K562 (cell line): ENCODE measurements at regions not wholly inside any gene's neighbourhood (a gene's known extent, or its start where the extent isn't known, plus 50 kb on each side); places are given as distances from the start of the nearest gene placed in this dataset.

ENCODE experiments used
- ATAC-seq: fragments of 200-7000 bp; cut with Tn5 transposase; 3 replicates; pipeline ENCODE4 v1.9.1; 2020; ENCODE audit warnings: moderate library complexity
- BruUV-seq: library from RNA; stranded (reverse); fragments of 400-500 nt; replicated peaks from 2 replicates; lab custom pipeline; 2021; lab: Mats Ljungman, UMichigan
- CTCF ChIA-PET: fragments of 300-600 bp; formaldehyde crosslinking; extraction: SDS; loops from one replicate; lab custom pipeline; 2021; ENCODE audit warnings: low intra/inter-chr PET ratio; lab: Yijun Ruan, JAX
- POLR2A ChIA-PET: fragments of 300-600, 350-650 bp; sonication (Branson Sonifier 250); formaldehyde crosslinking; extraction: SDS; loops from one replicate; lab custom pipeline; 2021; ENCODE audit warnings: antibody characterized with exemption, inconsistent platforms; lab: Yijun Ruan, JAX
- DNase-seq, 4 experiments: peaks; one replicate each; pipeline versions ENCODE4 v3.0.0 to v3.0.0-alpha.2; 2011 to 2018; ENCODE audit warnings: low spot score in 3 of 4, mixed read lengths in 3 of 4; ENCODE audit errors: extremely low read depth in 1 of 4
- FAIRE-seq: peaks from 2 replicates; lab custom pipeline; 2011; peaks lifted over from hg19 to GRCh38; lab: Jason Lieb, UNC
- H2AFZ ChIP-seq: 2 replicates; pipeline ENCODE4 v1.6.0; 2011; ENCODE audit warnings: low read depth, low read length, control low read depth, inconsistent platforms
- H3K27ac ChIP-seq: fragments of 200-600 bp; 3 replicates; pipeline ENCODE4 v1.8.0; 2011; ENCODE audit warnings: low read depth, mild to moderate bottlenecking, control low read depth, inconsistent platforms, low read length, moderate library complexity, mixed read lengths; ENCODE audit errors: extremely low read depth
- H3K27me3 ChIP-seq, 2 experiments: fragments of 300-600 bp in 1 of 2; 2 replicates in 1 of 2; 3 replicates in 1 of 2; pipeline versions ENCODE4 v1.6.0 to v1.8.0; 2011; ENCODE audit warnings: inconsistent platforms in 2 of 2, low read length in 2 of 2, mild to moderate bottlenecking in 1 of 2, mixed read lengths in 1 of 2, moderate library complexity in 1 of 2; ENCODE audit not compliant: control insufficient read depth in 2 of 2, insufficient read depth in 2 of 2
- H3K36me3 ChIP-seq: fragments of 300-600 bp; 3 replicates; pipeline ENCODE4 v1.8.0; 2011; ENCODE audit warnings: mild to moderate bottlenecking, low read length, inconsistent platforms; ENCODE audit not compliant: control insufficient read depth, insufficient read depth
- H3K4me1 ChIP-seq, 2 experiments: fragments of 200-600 bp in 1 of 2; replicated peaks in 1 of 2; 2 replicates in 1 of 2; 3 replicates in 1 of 2; pipeline versions ENCODE4 v1.5.1 to v1.8.0; 2011; ENCODE audit warnings: inconsistent platforms in 2 of 2, low read length in 2 of 2, mild to moderate bottlenecking in 1 of 2, mixed read lengths in 1 of 2, moderate library complexity in 1 of 2; ENCODE audit not compliant: control insufficient read depth in 2 of 2, insufficient read depth in 2 of 2
- H3K4me2 ChIP-seq: 2 replicates; pipeline ENCODE4 v1.6.1; 2011; ENCODE audit warnings: low read length, control low read depth, inconsistent platforms, mixed read lengths; ENCODE audit not compliant: insufficient read depth
- H3K4me3 ChIP-seq: fragments of 200-600 bp; sonication (generic), shearing (Covaris generic); 2 replicates; pipeline ENCODE4 v1.5.1; 2016; ENCODE audit warnings: control low read depth, inconsistent platforms
- H3K79me2 ChIP-seq: fragments of 200-600 bp; 3 replicates; pipeline ENCODE4 v1.8.0; 2011; ENCODE audit warnings: low read length, inconsistent platforms; ENCODE audit not compliant: control insufficient read depth, insufficient read depth
- H3K9ac ChIP-seq, 2 experiments: 2 replicates each; pipeline versions ENCODE4 v1.6.0 to v1.6.1; 2011; ENCODE audit warnings: low read depth in 2 of 2, low read length in 2 of 2, control low read depth in 1 of 2, inconsistent platforms in 1 of 2, mild to moderate bottlenecking in 1 of 2, mixed read lengths in 1 of 2; ENCODE audit not compliant: insufficient read depth in 1 of 2
- H3K9me1 ChIP-seq: one replicate; pipeline ENCODE4 v1.6.0; 2011; ENCODE audit warnings: inconsistent platforms, mild to moderate bottlenecking, low read length, moderate library complexity; ENCODE audit not compliant: control insufficient read depth, insufficient read depth
- H3K9me3 ChIP-seq: replicated peaks from 2 replicates; pipeline ENCODE4 v1.5.1; 2011; ENCODE audit warnings: low read depth, low read length, inconsistent platforms; ENCODE audit not compliant: control insufficient read depth, insufficient read depth
- H4K20me1 ChIP-seq: replicated peaks from 2 replicates; pipeline ENCODE4 v1.6.1; 2011; ENCODE audit warnings: low read length, inconsistent platforms, mixed read lengths; ENCODE audit not compliant: control insufficient read depth, insufficient read depth
- FIP1L1 ChIP-seq: fragments of 200-400 bp; formaldehyde crosslinking; IDR thresholded peaks from 2 replicates; pipeline ENCODE4 v1.6.1; 2018; ENCODE audit warnings: mild to moderate bottlenecking, low read depth, low read length; ENCODE audit not compliant: poor library complexity, severe bottlenecking
- GTF2A2 ChIP-seq: IDR thresholded peaks from 2 replicates; pipeline ENCODE4 v1.6.1; 2016; ENCODE audit warnings: mild to moderate bottlenecking, missing genetic modification characterization, missing compliant biosample characterization
- GTF2F1 ChIP-seq: IDR thresholded peaks from 2 replicates; pipeline ENCODE4 v1.6.1; 2011; ENCODE audit warnings: low read depth, low read length, improper control_type of control experiment
- KAT2B ChIP-seq: IDR thresholded peaks from one replicate; pipeline ENCODE4 v1.6.1; 2012; ENCODE audit warnings: low read depth, mild to moderate bottlenecking, control low read depth, inconsistent platforms, low read length, moderate library complexity
- MEIS2 ChIP-seq: fragments of 450-650 bp; IDR thresholded peaks from 2 replicates; pipeline ENCODE4 v1.6.1; 2014; ENCODE audit warnings: mild to moderate bottlenecking; ENCODE audit not compliant: partially characterized antibody
- TRIM24 ChIP-seq, 2 experiments: fragments of 450-650 bp; IDR thresholded peaks; 2 replicates each; pipeline ENCODE4 v1.6.1; 2016
- ZNF12 ChIP-seq: sonication (generic); formaldehyde crosslinking; IDR thresholded peaks from 2 replicates; pipeline ENCODE4 v1.4.0; 2020; ENCODE audit warnings: mild to moderate bottlenecking, missing genetic modification reagents
- ZNF274 ChIP-seq: IDR thresholded peaks from 2 replicates; pipeline ENCODE4 v1.6.1; 2011; ENCODE audit warnings: low read depth, mild to moderate bottlenecking, low read length, moderate library complexity, borderline replicate concordance
- WGBS: fragments of 100-300 bp; shearing (Covaris generic); methylation state at CpG from one replicate; pipeline ENCODE4 v1.1.6; 2016; ENCODE audit warnings: low coverage, mixed read lengths; ENCODE audit not compliant: insufficient coverage; ENCODE audit errors: missing lambda C conversion rate; 5-methylcytosine and 5-hydroxymethylcytosine counted together
- in situ Hi-C: fragments of 300-500 bp; cut with MboI; formaldehyde crosslinking; loops from 4 replicates; pipeline ENCODE4 v1.15.0; 2018; ENCODE audit warnings: inconsistent platforms, mixed read lengths
- intact Hi-C: fragments of 100-400 bp; cut with micrococcal nuclease; formaldehyde crosslinking; loops from 2 replicates; pipeline ENCODE4 v1.14.2; 2022
- TF ChIP-seq, protein P1 (sequence below): sonication (generic); formaldehyde crosslinking; IDR thresholded peaks from 2 replicates; pipeline ENCODE4 v1.8.1; 2022; ENCODE audit warnings: missing genetic modification reagents
- TF ChIP-seq, protein P2 (sequence below): IDR thresholded peaks from 3 replicates; pipeline ENCODE4 v1.6.1; 2011; ENCODE audit warnings: borderline replicate concordance, mild to moderate bottlenecking; ENCODE audit not compliant: insufficient read length, insufficient read depth

DNA sequence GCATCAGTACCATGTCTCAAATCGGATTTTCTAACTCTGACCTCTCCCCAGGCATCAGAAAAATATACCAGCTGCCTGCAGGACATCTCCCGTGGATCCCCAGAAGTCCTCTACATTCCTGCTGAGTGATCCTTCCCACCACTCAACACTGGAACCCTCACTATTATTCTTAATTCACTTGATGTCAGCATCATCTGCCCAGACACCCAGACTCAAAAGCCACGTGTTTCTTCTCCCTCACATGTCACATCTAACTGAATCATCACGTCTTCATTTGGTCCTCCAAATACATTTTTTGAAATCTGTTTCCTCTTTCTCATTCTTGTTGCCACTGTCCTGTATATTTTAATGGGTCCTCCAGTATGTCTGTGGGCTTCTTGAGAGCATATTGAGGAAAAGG lies 218.6 kb downstream of the HRH4 start:
- Histone ChIP-seq H3K9ac (no peak overlapping the region), H3K36me3 (no peaks in the 10 kb centered on the region), H3K27ac (no peak overlapping the region), H3K4me1 (no peaks in the 10 kb centered on the region), H3K9me3 (no peaks in the 10 kb centered on the region), H2AFZ (no peak overlapping the region), H4K20me1 (no peaks in the 10 kb centered on the region), H3K27me3 (no peaks in the 10 kb centered on the region), H3K4me2 (no peak overlapping the region), H3K9me1 (no peaks in the 10 kb centered on the region), H3K79me2 (no peaks in the 10 kb centered on the region), H3K4me3 (no peak overlapping the region)
- no peak for ATAC-seq
- FAIRE-seq = no peak
- no TSS peak for BruUV-seq
- WGBS = 0% methylated on average over 4 of the region's 4 CpGs
- in situ Hi-C loops (no loop called here), intact Hi-C loops (no loop called here)
- POLR2A ChIA-PET = no interaction called here
- no peak for DNase-seq
- TF ChIP-seq FIP1L1 (no peak), GTF2F1 (no peak), GTF2A2 (tag) (no peak), ZNF12 (no peak), MEIS2 (no peak), TRIM24 (IDR thresholded peaks at IDR 0.05) (no peak), KAT2B (no peak), ZNF274 (no peak)
- TF ChIP-seq, protein P1, sequence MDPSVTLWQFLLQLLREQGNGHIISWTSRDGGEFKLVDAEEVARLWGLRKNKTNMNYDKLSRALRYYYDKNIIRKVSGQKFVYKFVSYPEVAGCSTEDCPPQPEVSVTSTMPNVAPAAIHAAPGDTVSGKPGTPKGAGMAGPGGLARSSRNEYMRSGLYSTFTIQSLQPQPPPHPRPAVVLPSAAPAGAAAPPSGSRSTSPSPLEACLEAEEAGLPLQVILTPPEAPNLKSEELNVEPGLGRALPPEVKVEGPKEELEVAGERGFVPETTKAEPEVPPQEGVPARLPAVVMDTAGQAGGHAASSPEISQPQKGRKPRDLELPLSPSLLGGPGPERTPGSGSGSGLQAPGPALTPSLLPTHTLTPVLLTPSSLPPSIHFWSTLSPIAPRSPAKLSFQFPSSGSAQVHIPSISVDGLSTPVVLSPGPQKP (CRISPR knock-in tag) = no peak
- TF ChIP-seq, protein P2, sequence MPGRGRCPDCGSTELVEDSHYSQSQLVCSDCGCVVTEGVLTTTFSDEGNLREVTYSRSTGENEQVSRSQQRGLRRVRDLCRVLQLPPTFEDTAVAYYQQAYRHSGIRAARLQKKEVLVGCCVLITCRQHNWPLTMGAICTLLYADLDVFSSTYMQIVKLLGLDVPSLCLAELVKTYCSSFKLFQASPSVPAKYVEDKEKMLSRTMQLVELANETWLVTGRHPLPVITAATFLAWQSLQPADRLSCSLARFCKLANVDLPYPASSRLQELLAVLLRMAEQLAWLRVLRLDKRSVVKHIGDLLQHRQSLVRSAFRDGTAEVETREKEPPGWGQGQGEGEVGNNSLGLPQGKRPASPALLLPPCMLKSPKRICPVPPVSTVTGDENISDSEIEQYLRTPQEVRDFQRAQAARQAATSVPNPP = no peak
- CTCF ChIA-PET = no interaction called here
